Fibroblast of the aortic adventitia (primary cell): ENCODE measurements at regions not wholly inside any gene's neighbourhood (a gene's known extent, or its start where the extent isn't known, plus 50 kb on each side); places are given as distances from the start of the nearest gene placed in this dataset.

Experiments used
- DNase-seq: peaks from one replicate; pipeline ENCODE4 v3.0.0-alpha.2; 2010; ENCODE audit warnings: low read depth
- H3K4me3 ChIP-seq: 2 replicates; pipeline ENCODE4 v1.5.1; 2011; ENCODE audit warnings: low read depth, mild to moderate bottlenecking, control low read depth, low read length, moderate library complexity
- CTCF ChIP-seq: IDR thresholded peaks from 2 replicates; pipeline ENCODE4 v1.5.1; 2011; ENCODE audit warnings: mild to moderate bottlenecking, low read length, control low read depth, inconsistent platforms; ENCODE audit not compliant: insufficient read depth

GRCh38 chr16:86681031-86681756 is 102.8 kb downstream of the FOXL1 start:
- no peak for TF ChIP-seq CTCF
- peak; percentile 27 for DNase-seq
- H3K4me3 ChIP-seq, result no peak overlapping the region

- no peak for TF ChIP-seq CTCF
- DNase-seq, result no peak
- no peak overlapping the region for H3K4me3 ChIP-seq
These were observed 103.4 kb downstream of the FOXL1 start for GRCh38 chr16:86681757-86682106.

- DNase-seq, result no peak
- no peak overlapping the region for H3K4me3 ChIP-seq
- TF ChIP-seq CTCF, result no peak
These were observed 104.0 kb downstream of the FOXL1 start for GRCh38 chr16:86682219-86682904.

- no peak for DNase-seq
- no peak overlapping the region for H3K4me3 ChIP-seq
- TF ChIP-seq CTCF, result no peak
These were observed 105.3 kb downstream of the FOXL1 start for GRCh38 chr16:86683441-86684194.

GRCh38 chr16:86685076-86685475 is 106.7 kb downstream of the FOXL1 start:
- TF ChIP-seq CTCF, result no peak
- no peak overlapping the region for H3K4me3 ChIP-seq
- no peak for DNase-seq

GRCh38 chr16:86690970-86691369 is 112.6 kb downstream of the FOXL1 start:
- no peak for DNase-seq
- H3K4me3 ChIP-seq, result no peak overlapping the region
- TF ChIP-seq CTCF, result no peak
